Thyroid gland (tissue), 4 donors: ENCODE measurements at regions not wholly inside any gene's neighbourhood (a gene's known extent, or its start where the extent isn't known, plus 50 kb on each side); places are given as distances from the start of the nearest gene placed in this dataset.

Experiments
- DNase-seq, 2 donors: peaks; one replicate each; pipeline ENCODE4 v3.0.0-alpha.2; 2019
- H3K27ac ChIP-seq, 3 donors: fragments of 200-600 bp; sonication (generic); 1 replicate in 2 of 3; 2 replicates in 1 of 3; pipeline ENCODE4 v1.5.1; 2016 to 2019; ENCODE audit warnings: mild to moderate bottlenecking in 1 of 3, moderate library complexity in 1 of 3
- H3K27me3 ChIP-seq: fragments of 200-600 bp; sonication (generic); one replicate; pipeline ENCODE4 v1.5.1; 2019
- H3K36me3 ChIP-seq, 2 donors: fragments of 200-600 bp; sonication (generic); one replicate each; pipeline ENCODE4 v1.5.1; 2016 to 2019
- H3K4me1 ChIP-seq, 2 donors: fragments of 200-600 bp; sonication (generic); one replicate each; pipeline ENCODE4 v1.5.1; 2017 to 2019
- H3K4me3 ChIP-seq, 3 donors: fragments of 200-600 bp; sonication (generic); replicated peaks in 1 of 3; 1 replicate in 2 of 3; 2 replicates in 1 of 3; pipeline ENCODE4 v1.5.1; 2016; ENCODE audit warnings: mild to moderate bottlenecking in 1 of 3
- H3K9me3 ChIP-seq: fragments of 200-600 bp; sonication (generic); one replicate; pipeline ENCODE4 v1.5.1; 2017
- CTCF ChIP-seq, 6 experiments: fragments of 200-600 bp in 3 of 6; fragments of 450-650 bp in 3 of 6; sonication (generic) in 3 of 6; IDR thresholded peaks; one replicate each; pipeline ENCODE4 v1.5.1; 2016 to 2019; ENCODE audit warnings: antibody characterized with exemption in 6 of 6, mild to moderate bottlenecking in 2 of 6, inconsistent platforms in 1 of 6, moderate library complexity in 1 of 6
- POLR2A ChIP-seq, 2 donors: fragments of 450-650 bp; IDR thresholded peaks; one replicate each; pipeline ENCODE4 v1.6.1; 2017; ENCODE audit warnings: antibody characterized with exemption in 2 of 2, mild to moderate bottlenecking in 2 of 2, moderate library complexity in 1 of 2
- WGBS, 2 donors: methylation state at CpG; one replicate each; pipeline ENCODE4 v1.1.5; 2017; 5-methylcytosine and 5-hydroxymethylcytosine counted together
- intact Hi-C: fragments of 100-400 bp; cut with DNase I; formaldehyde crosslinking; loops from one replicate; pipeline ENCODE4 v1.15.1; 2023

- no peak for DNase-seq
- Histone ChIP-seq H3K36me3 (no peaks in the 10 kb centered on the region), H3K4me1 (no peaks in the 10 kb centered on the region), H3K4me3 (no peak overlapping the region), H3K27me3 (no peaks in the 10 kb centered on the region), H3K27ac (no peak overlapping the region), H3K9me3 (no peaks in the 10 kb centered on the region)
- no peak for TF ChIP-seq CTCF (IDR thresholded peaks at IDR 0.05)
- TF ChIP-seq POLR2A (IDR thresholded peaks at IDR 0.05): no peak
- intact Hi-C loops: no loop called here
- 70 to 81% methylated on average over 5 of the region's 5 CpGs for WGBS, 2 donors
Measured at GRCh38 chr4:138047290-138047689, 194.9 kb downstream of the SLC7A11 start.

- H3K27me3 ChIP-seq: no peaks in the 10 kb centered on the region
- H3K36me3 ChIP-seq: no peaks in the 10 kb centered on the region
- no peak overlapping the region for H3K27ac ChIP-seq
- H3K4me1 ChIP-seq: no peaks in the 10 kb centered on the region
- DNase-seq: no peak
- H3K9me3 ChIP-seq: no peaks in the 10 kb centered on the region
- 38 to 71% methylated on average over 3 of the region's 3 CpGs for WGBS, 2 donors
- TF ChIP-seq CTCF (IDR thresholded peaks at IDR 0.05) (no peak), POLR2A (IDR thresholded peaks at IDR 0.05) (no peak)
- H3K4me3 ChIP-seq: no peak overlapping the region
- intact Hi-C loops: no loop called here
Measured at GRCh38 chr4:138045036-138045435, 197.1 kb downstream of the SLC7A11 start.

- intact Hi-C loops: loop anchor here (5.0 kb wide), 2 partner anchors 638 to 833 kb away; no protein-coding TSS in a partner anchor
- TF ChIP-seq CTCF (IDR thresholded peaks at IDR 0.05) (no peak), POLR2A (IDR thresholded peaks at IDR 0.05) (no peak)
- H3K4me3 ChIP-seq: no peak overlapping the region
- H3K27ac ChIP-seq: no peak overlapping the region
- no peaks in the 10 kb centered on the region for H3K27me3 ChIP-seq
- H3K36me3 ChIP-seq: no peaks in the 10 kb centered on the region
- no peaks in the 10 kb centered on the region for H3K9me3 ChIP-seq
- WGBS, 2 donors: 76 to 80% methylated on average over 2 of the region's 2 CpGs
- H3K4me1 ChIP-seq: no peaks in the 10 kb centered on the region
- DNase-seq: no peak
Measured at GRCh38 chr4:138039010-138039409, 203.1 kb downstream of the SLC7A11 start.

- no peaks in the 10 kb centered on the region for H3K9me3 ChIP-seq
- no peak overlapping the region for H3K27ac ChIP-seq
- no peak for DNase-seq
- H3K4me1 ChIP-seq: no peaks in the 10 kb centered on the region
- H3K27me3 ChIP-seq: no peaks in the 10 kb centered on the region
- TF ChIP-seq POLR2A (IDR thresholded peaks at IDR 0.05) (no peak), CTCF (IDR thresholded peaks at IDR 0.05) (no peak)
- intact Hi-C loops: loop anchor here (5.0 kb wide), 2 partner anchors 640 to 835 kb away; no protein-coding TSS in a partner anchor
- no peak overlapping the region for H3K4me3 ChIP-seq
- WGBS, 2 donors: 66 to 70% methylated on average over 3 of the region's 3 CpGs
- no peaks in the 10 kb centered on the region for H3K36me3 ChIP-seq
Measured at GRCh38 chr4:138037696-138038095, 204.5 kb downstream of the SLC7A11 start.

- peak in 1 of 2 donors; percentile 2 for DNase-seq
Measured at GRCh38 chr4:138035781-138036258, 206.3 kb downstream of the SLC7A11 start.

More at GRCh38 chr4:138035781-138036258, 206.3 kb downstream of the SLC7A11 start:
- Histone ChIP-seq H3K9me3 (no peaks in the 10 kb centered on the region), H3K27ac (no peak overlapping the region), H3K27me3 (no peaks in the 10 kb centered on the region), H3K4me1 (no peaks in the 10 kb centered on the region), H3K4me3 (no peak overlapping the region), H3K36me3 (no peaks in the 10 kb centered on the region)
- TF ChIP-seq CTCF (IDR thresholded peaks at IDR 0.05) (peak in 4 of 6 experiments; percentile 33 to 62 (median 56)), POLR2A (IDR thresholded peaks at IDR 0.05) (no peak)
- WGBS, 2 donors: 54 to 65% methylated on average over 1 of the region's 1 CpG
- intact Hi-C loops: loop anchor here (5.0 kb wide), 2 partner anchors 641 to 836 kb away; no protein-coding TSS in a partner anchor
